GM13977 (cell line): ENCODE measurements at regions not wholly inside any gene's neighbourhood (a gene's known extent, or its start where the extent isn't known, plus 50 kb on each side); places are given as distances from the start of the nearest gene placed in this dataset.

ENCODE experiments used
- DNase-seq: peaks from one replicate; pipeline ENCODE4 v3.0.0; 2012; ENCODE audit warnings: low spot score
- in situ Hi-C: fragments of 300-500 bp; cut with MboI; formaldehyde crosslinking; loops from one replicate; pipeline ENCODE4 v1.12.0; 2022; ENCODE audit warnings: low sequenced_read_pairs, low pct_unique_long_range_greater_than_20kb, mixed read lengths, inconsistent platforms; ENCODE audit not compliant: unreplicated experiment
- TF ChIP-seq, protein P1 (sequence below): IDR thresholded peaks from 2 replicates; pipeline ENCODE4 v1.5.1; 2012; ENCODE audit warnings: mild to moderate bottlenecking, control low read depth; ENCODE audit not compliant: insufficient read depth; ENCODE audit errors: extremely low read depth, missing control alignments

DNA sequence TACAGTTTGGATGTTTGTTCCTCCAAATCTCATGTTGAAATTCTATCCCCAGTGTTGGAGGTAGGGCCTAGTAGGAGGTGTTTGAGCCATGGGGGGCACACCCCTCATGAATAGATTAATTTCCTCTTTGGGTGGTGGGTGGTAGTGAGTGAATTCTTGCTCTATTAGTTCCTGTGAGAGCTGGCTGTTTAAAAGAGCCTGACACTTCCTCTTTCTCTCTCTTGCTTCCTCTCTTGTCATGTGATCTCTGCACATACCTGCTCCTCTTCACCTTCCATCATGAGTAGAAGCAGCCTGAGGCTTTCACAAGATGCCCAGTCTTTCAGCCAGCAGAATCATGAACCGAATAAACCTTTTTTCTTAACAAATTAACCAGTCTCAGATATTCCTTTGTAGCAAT is 340.2 kb upstream of the CHD6 start:
- DNase-seq: no peak

DNA sequence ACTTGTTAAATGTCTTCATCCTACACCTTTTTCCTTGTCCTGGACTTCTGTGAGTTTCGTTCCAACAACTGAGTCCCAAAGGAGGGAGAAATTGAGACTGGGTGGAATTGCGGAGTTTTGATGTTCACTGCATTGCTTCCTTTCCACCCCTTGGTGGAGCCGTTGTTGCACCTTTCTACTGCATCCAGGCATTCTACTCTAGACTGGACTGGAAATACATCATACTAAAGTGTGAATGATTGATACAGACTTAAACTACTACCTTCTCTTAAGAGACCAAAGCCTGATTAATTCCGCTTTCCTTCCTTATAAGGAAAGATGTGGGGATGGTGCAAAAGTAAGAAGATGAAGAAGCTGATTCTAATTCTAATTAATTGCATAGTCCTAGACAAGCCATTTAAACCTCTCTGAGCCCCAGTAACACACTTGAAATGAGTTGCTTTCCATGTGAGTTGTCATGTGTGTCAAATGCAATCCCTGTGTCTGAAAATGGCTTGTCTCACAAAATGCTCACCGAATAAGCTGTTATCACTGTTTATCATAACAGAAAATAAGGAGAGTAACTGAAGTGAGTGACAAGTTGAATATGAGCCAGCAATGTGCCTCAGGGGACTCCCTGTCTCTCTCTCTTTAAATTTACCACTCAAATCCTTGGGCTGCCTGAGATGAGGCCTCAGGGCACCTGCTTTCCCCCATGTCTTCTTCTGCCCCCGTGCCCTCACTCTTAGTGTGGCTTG is 338.3 kb upstream of the CHD6 start:
- DNase-seq: no peak
- TF ChIP-seq, protein P1, sequence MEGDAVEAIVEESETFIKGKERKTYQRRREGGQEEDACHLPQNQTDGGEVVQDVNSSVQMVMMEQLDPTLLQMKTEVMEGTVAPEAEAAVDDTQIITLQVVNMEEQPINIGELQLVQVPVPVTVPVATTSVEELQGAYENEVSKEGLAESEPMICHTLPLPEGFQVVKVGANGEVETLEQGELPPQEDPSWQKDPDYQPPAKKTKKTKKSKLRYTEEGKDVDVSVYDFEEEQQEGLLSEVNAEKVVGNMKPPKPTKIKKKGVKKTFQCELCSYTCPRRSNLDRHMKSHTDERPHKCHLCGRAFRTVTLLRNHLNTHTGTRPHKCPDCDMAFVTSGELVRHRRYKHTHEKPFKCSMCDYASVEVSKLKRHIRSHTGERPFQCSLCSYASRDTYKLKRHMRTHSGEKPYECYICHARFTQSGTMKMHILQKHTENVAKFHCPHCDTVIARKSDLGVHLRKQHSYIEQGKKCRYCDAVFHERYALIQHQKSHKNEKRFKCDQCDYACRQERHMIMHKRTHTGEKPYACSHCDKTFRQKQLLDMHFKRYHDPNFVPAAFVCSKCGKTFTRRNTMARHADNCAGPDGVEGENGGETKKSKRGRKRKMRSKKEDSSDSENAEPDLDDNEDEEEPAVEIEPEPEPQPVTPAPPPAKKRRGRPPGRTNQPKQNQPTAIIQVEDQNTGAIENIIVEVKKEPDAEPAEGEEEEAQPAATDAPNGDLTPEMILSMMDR: peak; percentile 50
- in situ Hi-C loops: no loop called here

More for the DNA sequence above, 340.2 kb upstream of the CHD6 start:
- TF ChIP-seq, protein P1: no peak
- in situ Hi-C loops: no loop called here

DNA sequence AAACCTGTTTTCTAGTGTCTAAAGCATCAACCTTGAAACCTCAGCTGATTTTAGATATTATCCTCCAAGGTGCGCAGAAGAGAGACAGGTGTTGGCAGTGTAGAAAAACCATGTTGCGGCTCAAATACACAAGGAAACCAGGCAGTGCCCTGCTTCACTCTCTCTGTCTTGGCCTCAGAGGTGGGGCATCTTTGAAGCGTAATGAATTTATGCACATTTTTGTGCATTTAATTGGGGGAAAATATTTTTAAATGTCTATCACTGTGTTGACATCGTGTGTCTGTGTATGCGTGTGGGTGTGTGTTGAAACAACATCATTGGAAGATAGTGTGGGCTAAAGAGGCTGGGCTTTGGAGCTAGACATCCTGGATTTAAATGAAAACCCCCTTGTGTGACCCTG is 334.0 kb upstream of the CHD6 start:
- DNase-seq: no peak
- TF ChIP-seq, protein P1: no peak
- in situ Hi-C loops: no loop called here

DNA sequence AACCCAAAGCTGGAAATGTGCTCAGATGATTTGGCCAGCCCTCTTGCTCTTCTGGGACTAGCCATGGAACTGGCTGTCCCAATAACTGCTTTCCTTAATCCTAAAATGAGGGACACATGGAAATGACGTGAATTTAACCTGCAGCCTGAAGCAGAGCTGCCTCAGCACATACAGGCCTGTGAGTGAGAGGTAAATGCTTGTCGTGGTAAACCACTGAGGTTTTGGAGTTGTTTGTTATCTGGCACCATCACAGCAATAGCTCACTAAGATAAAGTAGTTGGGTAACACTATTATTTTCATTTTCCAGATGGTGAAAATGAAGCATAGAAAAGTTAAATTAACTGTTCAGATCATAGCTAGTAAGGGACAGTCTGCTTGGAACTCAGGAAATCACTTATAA is 333.4 kb upstream of the CHD6 start:
- DNase-seq: no peak
- TF ChIP-seq, protein P1: no peak
- in situ Hi-C loops: no loop called here

DNA sequence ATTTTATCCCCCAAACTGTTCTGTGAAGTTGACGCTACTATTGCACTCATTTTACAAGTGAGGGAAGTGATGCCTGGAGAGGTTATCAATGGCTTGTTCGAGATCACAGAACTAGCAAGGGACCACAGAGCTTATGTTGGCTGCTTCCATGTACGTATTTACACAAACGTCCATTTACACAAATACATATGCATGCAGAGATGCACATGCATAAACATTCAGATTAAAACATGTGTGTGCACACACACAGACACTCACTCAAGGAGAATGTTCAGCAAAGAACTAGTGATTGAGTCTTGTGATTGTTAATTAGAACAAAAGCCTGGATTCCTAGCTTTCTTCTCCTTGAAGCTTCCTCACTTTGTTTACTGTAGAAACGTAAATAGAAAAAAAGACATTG is 321.5 kb upstream of the CHD6 start:
- TF ChIP-seq, protein P1: no peak
- in situ Hi-C loops: no loop called here
- no peak for DNase-seq

DNA sequence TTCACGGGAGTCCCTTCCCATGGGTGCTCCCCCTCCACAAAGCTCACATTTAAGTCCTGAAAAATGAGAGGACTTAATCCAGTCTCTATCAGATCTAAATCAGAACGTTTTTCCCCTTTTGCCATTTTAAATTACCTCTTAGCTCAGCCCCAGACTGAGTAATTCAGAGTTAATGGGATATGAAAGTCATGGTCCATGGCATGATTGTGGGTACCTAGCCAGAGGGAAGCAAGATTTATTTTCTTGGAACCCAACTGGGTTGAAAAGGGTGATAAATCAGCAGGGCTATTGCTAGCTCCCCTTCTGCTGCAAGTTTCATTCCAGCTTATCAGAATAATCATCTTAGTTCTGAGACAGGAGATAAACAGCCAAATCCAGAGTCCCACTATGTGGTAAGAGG is 320.2 kb upstream of the CHD6 start:
- no peak for DNase-seq
- in situ Hi-C loops: no loop called here
- TF ChIP-seq, protein P1: no peak
